GM19372 (cell line): ENCODE measurements at regions not wholly inside any gene's neighbourhood (a gene's known extent, or its start where the extent isn't known, plus 50 kb on each side); places are given as distances from the start of the nearest gene placed in this dataset.

Experiments used
- ATAC-seq: cut with Tn5 transposase; IDR thresholded peaks from one replicate; pipeline ENCODE4 v1.9.1; 2021; ENCODE audit warnings: mild to moderate bottlenecking, low read depth, moderate library complexity; ENCODE audit not compliant: unreplicated experiment

- ATAC-seq = no peak
Observed at GRCh38 chr16:82260212-82260795, 90.3 kb upstream of the MPHOSPH6 start.

- ATAC-seq = no peak
Observed at GRCh38 chr16:82259731-82260130, 89.7 kb upstream of the MPHOSPH6 start.

GRCh38 chr16:82257990-82258389, 88.0 kb upstream of the MPHOSPH6 start:
- no peak for ATAC-seq

- no peak for ATAC-seq
Observed at GRCh38 chr16:82252582-82252981, 82.6 kb upstream of the MPHOSPH6 start.

GRCh38 chr16:82248677-82249076, 78.7 kb upstream of the MPHOSPH6 start:
- no peak for ATAC-seq

- no peak for ATAC-seq
Observed at GRCh38 chr16:82248012-82248656, 78.1 kb upstream of the MPHOSPH6 start.

GRCh38 chr16:82242201-82242600, 72.2 kb upstream of the MPHOSPH6 start:
- no peak for ATAC-seq

GRCh38 chr16:82241469-82242052, 71.5 kb upstream of the MPHOSPH6 start:
- no peak for ATAC-seq

GRCh38 chr16:82240111-82240510, 70.1 kb upstream of the MPHOSPH6 start:
- ATAC-seq = no peak

GRCh38 chr16:82236875-82237274, 66.9 kb upstream of the MPHOSPH6 start:
- ATAC-seq = no peak

- no peak for ATAC-seq
Observed at GRCh38 chr16:82236415-82236814, 66.4 kb upstream of the MPHOSPH6 start.

GRCh38 chr16:82232806-82233205, 62.8 kb upstream of the MPHOSPH6 start:
- ATAC-seq = no peak

- no peak for ATAC-seq
Observed at GRCh38 chr16:82231008-82231787, 61.2 kb upstream of the MPHOSPH6 start.

GRCh38 chr16:82229800-82230619, 60.0 kb upstream of the MPHOSPH6 start:
- no peak for ATAC-seq

- no peak for ATAC-seq
Observed at GRCh38 chr16:82226327-82226726, 56.3 kb upstream of the MPHOSPH6 start.

- ATAC-seq = no peak
Observed at GRCh38 chr16:82224821-82225220, 54.8 kb upstream of the MPHOSPH6 start.

- no peak for ATAC-seq
Observed at GRCh38 chr16:82220541-82220940, 50.5 kb upstream of the MPHOSPH6 start.
